ENCODE measurements at regions not wholly inside any gene's neighbourhood (a gene's known extent, or its start where the extent isn't known, plus 50 kb on each side); places are given as distances from the start of the nearest gene placed in this dataset.

- WGBS (ENCODE audit: insufficient coverage), result 100% methylated on average over 1 of the region's 5 CpGs
- H3K4me3 Mint-ChIP-seq, result no peak overlapping the region
These were observed 192.4 kb downstream of the PTN start for GRCh38 chr7:137151041-137151689.

GRCh38 chr7:137147338-137147720, 196.2 kb downstream of the PTN start:
- 100% methylated on average over 2 of the region's 3 CpGs for WGBS (ENCODE audit: insufficient coverage)
- Histone ChIP-seq H2AFZ (ENCODE audit: insufficient read depth, low read depth, low read length, poor library complexity, severe bottlenecking) (no peak overlapping the region), H3K9me3 (replicated peaks in 1 of 2; ENCODE audit: control insufficient read depth in 1 of 2, insufficient read depth in 1 of 2, low read length in 2 of 2) (peaks cover 0 to 3% of the 10 kb centered on the region in 2 donors), H3K9ac (ENCODE audit: insufficient read depth, low read length, poor library complexity, severe bottlenecking) (no peak overlapping the region), H4K20me1 (ENCODE audit: insufficient read depth, low read length) (no peaks in the 10 kb centered on the region), H3K4me2 (replicated peaks; ENCODE audit: extremely low read depth, low read length, poor library complexity, severe bottlenecking) (no peak overlapping the region), H3K36me3 (replicated peaks in 1 of 2; ENCODE audit: control insufficient read depth in 1 of 2, insufficient read depth in 2 of 2, low read length in 2 of 2) (no peaks in the 10 kb centered on the region), H3K79me2 (ENCODE audit: insufficient read depth, low read length) (no peaks in the 10 kb centered on the region), H3K4me3 (replicated peaks in 1 of 3; ENCODE audit: low read depth in 2 of 3, low read length in 3 of 3) (no peak overlapping the region), H3K27ac (ENCODE audit: low read depth in 1 of 2, low read length in 2 of 2) (no peak overlapping the region), H3K4me1 (ENCODE audit: control insufficient read depth in 1 of 2, insufficient read depth in 2 of 2, low read length in 2 of 2) (no peaks in the 10 kb centered on the region), H3K27me3 (ENCODE audit: control insufficient read depth in 2 of 2, insufficient read depth in 2 of 2, low read length in 2 of 2) (no peaks in the 10 kb centered on the region)
- no peaks in the 10 kb centered on the region for H3K36me3 Mint-ChIP-seq
- no peak for DNase-seq
- H3K27ac Mint-ChIP-seq, result no peak overlapping the region
- H3K27me3 Mint-ChIP-seq (ENCODE audit: low read depth in 3 of 3), result no peaks in the 10 kb centered on the region
- TF ChIP-seq CTCF (IDR thresholded peaks at IDR 0.05), result no peak
- no peak overlapping the region for H3K4me3 Mint-ChIP-seq
- H3K9me3 Mint-ChIP-seq, result peaks cover 0 to 3% (median 2%) of the 10 kb centered on the region in 7 donors
- intact Hi-C loops (cut with micrococcal nuclease), result no loop called here
- no peaks in the 10 kb centered on the region for H3K4me1 Mint-ChIP-seq

More at GRCh38 chr7:137151041-137151689, 192.4 kb downstream of the PTN start:
- Mint-ChIP-seq H3K4me1 (no peaks in the 10 kb centered on the region), H3K27me3 (ENCODE audit: low read depth in 3 of 3) (no peaks in the 10 kb centered on the region), H3K27ac (peak overlapping the region in 1 of 7 donors; percentile 5), H3K9me3 (peaks cover 0 to 3% (median 2%) of the 10 kb centered on the region in 7 donors), H3K36me3 (no peaks in the 10 kb centered on the region)
- intact Hi-C loops (cut with micrococcal nuclease), result no loop called here
- Histone ChIP-seq H4K20me1 (ENCODE audit: insufficient read depth, low read length) (no peaks in the 10 kb centered on the region), H3K9me3 (replicated peaks in 1 of 2; ENCODE audit: control insufficient read depth in 1 of 2, insufficient read depth in 1 of 2, low read length in 2 of 2) (no peaks in the 10 kb centered on the region), H3K27ac (ENCODE audit: low read depth in 1 of 2, low read length in 2 of 2) (no peak overlapping the region), H3K4me2 (replicated peaks; ENCODE audit: extremely low read depth, low read length, poor library complexity, severe bottlenecking) (no peak overlapping the region), H3K79me2 (ENCODE audit: insufficient read depth, low read length) (no peaks in the 10 kb centered on the region), H2AFZ (ENCODE audit: insufficient read depth, low read depth, low read length, poor library complexity, severe bottlenecking) (no peak overlapping the region), H3K4me1 (ENCODE audit: control insufficient read depth in 1 of 2, insufficient read depth in 2 of 2, low read length in 2 of 2) (no peaks in the 10 kb centered on the region), H3K9ac (ENCODE audit: insufficient read depth, low read length, poor library complexity, severe bottlenecking) (no peak overlapping the region), H3K4me3 (replicated peaks in 1 of 3; ENCODE audit: low read depth in 2 of 3, low read length in 3 of 3) (no peak overlapping the region), H3K27me3 (ENCODE audit: control insufficient read depth in 2 of 2, insufficient read depth in 2 of 2, low read length in 2 of 2) (no peaks in the 10 kb centered on the region), H3K36me3 (replicated peaks in 1 of 2; ENCODE audit: control insufficient read depth in 1 of 2, insufficient read depth in 2 of 2, low read length in 2 of 2) (no peaks in the 10 kb centered on the region)
- no peak for DNase-seq
- no peak for TF ChIP-seq CTCF (IDR thresholded peaks at IDR 0.05)

All from CD14-positive monocyte (primary cell).